H1 (cell line): ENCODE measurements at regions not wholly inside any gene's neighbourhood (a gene's known extent, or its start where the extent isn't known, plus 50 kb on each side); places are given as distances from the start of the nearest gene placed in this dataset.

ENCODE experiments used
- CHD2 ChIP-seq: IDR thresholded peaks from 2 replicates; pipeline ENCODE4 v1.6.1; 2012; ENCODE audit warnings: low read length, improper control_type of control experiment
- CTCF ChIP-seq, 3 experiments: IDR thresholded peaks; 1 replicate in 2 of 3; 2 replicates in 1 of 3; pipeline versions ENCODE4 v1.5.1 to v1.6.1; 2011; ENCODE audit warnings: low read length in 3 of 3, mild to moderate bottlenecking in 3 of 3, inconsistent platforms in 2 of 3, low read depth in 1 of 3, moderate library complexity in 1 of 3; ENCODE audit not compliant: insufficient read depth in 1 of 3; ENCODE audit errors: control extremely low read depth in 1 of 3
- EGR1 ChIP-seq: IDR thresholded peaks from 2 replicates; pipeline ENCODE4 v1.6.1; 2011; ENCODE audit warnings: low read depth, low read length, borderline replicate concordance
- EZH2 ChIP-seq: fragments of 200-600 bp; sonication (generic); IDR thresholded peaks from 2 replicates; pipeline ENCODE4 v1.7.1; 2012; ENCODE audit warnings: low read depth, mild to moderate bottlenecking, moderate library complexity, low read length, inconsistent platforms; ENCODE audit not compliant: severe bottlenecking
- KDM1A ChIP-seq: fragments of 200-600, 300-600 bp; sonication (generic); IDR thresholded peaks from 2 replicates; pipeline ENCODE4 v1.7.1; 2016; ENCODE audit warnings: mild to moderate bottlenecking, low read length, borderline replicate concordance
- POLR2AphosphoS5 ChIP-seq: IDR thresholded peaks from 2 replicates; pipeline ENCODE4 v1.6.1; 2011; ENCODE audit warnings: low read depth, low read length
- RAD21 ChIP-seq, 2 experiments: IDR thresholded peaks in 1 of 2; conservative IDR thresholded peaks in 1 of 2; 2 replicates each; pipeline ENCODE4 v1.6.1; 2011; ENCODE audit warnings: low read depth in 2 of 2, low read length in 2 of 2, improper control_type of control experiment in 1 of 2, inconsistent platforms in 1 of 2, mild to moderate bottlenecking in 1 of 2, moderate library complexity in 1 of 2
- SIN3A ChIP-seq, 2 experiments: IDR thresholded peaks in 1 of 2; conservative IDR thresholded peaks in 1 of 2; 2 replicates each; pipeline ENCODE4 v1.6.1; 2011 to 2012; ENCODE audit warnings: low read length in 2 of 2, improper control_type of control experiment in 1 of 2, low read depth in 1 of 2, mild to moderate bottlenecking in 1 of 2

GRCh38 chr9:19521205-19521604, 112.4 kb downstream of the ACER2 start:
- TF ChIP-seq KDM1A, result no peak
- no peak for TF ChIP-seq EZH2
- TF ChIP-seq POLR2AphosphoS5, result no peak
- peak; percentile 38 to 54 (median 43) for TF ChIP-seq CTCF (IDR thresholded peaks at IDR 0.05; ENCODE audit: control extremely low read depth in 1 of 3, insufficient read depth in 1 of 3, low read depth in 1 of 3, low read length in 3 of 3)
- TF ChIP-seq CHD2, result no peak
- no peak for TF ChIP-seq EGR1
- peak; percentile 33 to 57 for TF ChIP-seq RAD21 (IDR thresholded peaks at IDR 0.05 in 1 of 2, conservative IDR thresholded peaks at IDR 0.05 in 1 of 2; ENCODE audit: low read depth in 2 of 2, low read length in 2 of 2)
- TF ChIP-seq SIN3A (conservative IDR thresholded peaks at IDR 0.05 in 1 of 2, IDR thresholded peaks at IDR 0.05 in 1 of 2; ENCODE audit: low read depth in 1 of 2, low read length in 2 of 2), result no peak
